GM18858 (cell line): ENCODE measurements at regions not wholly inside any gene's neighbourhood (a gene's known extent, or its start where the extent isn't known, plus 50 kb on each side); places are given as distances from the start of the nearest gene placed in this dataset.

Source experiments
- ATAC-seq: cut with Tn5 transposase; IDR thresholded peaks from one replicate; pipeline ENCODE4 v1.9.1; 2021; ENCODE audit not compliant: unreplicated experiment

- no peak for ATAC-seq
These were observed 51.6 kb upstream of the CCNG1 start for GRCh38 chr5:163385824-163386223.

DNA sequence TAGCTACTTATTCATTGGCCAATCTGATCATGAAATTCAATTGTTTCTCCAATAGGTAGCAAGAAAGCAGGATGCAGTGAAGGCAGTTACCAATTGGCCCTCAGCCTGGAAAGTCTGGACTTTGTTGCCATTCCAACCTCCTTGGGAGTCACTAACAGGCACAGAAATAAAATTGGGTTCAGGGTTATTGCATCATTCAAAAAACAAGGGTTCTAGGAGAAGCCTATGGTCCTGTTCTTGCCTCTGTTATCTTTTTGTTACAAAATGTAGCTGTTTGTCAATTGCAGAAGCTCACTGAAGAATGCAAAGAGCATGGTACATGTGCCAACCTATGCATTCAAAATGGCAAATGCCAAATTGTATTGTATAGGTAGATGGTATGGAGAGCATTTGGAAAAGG is 51.0 kb upstream of the CCNG1 start:
- ATAC-seq: no peak

DNA sequence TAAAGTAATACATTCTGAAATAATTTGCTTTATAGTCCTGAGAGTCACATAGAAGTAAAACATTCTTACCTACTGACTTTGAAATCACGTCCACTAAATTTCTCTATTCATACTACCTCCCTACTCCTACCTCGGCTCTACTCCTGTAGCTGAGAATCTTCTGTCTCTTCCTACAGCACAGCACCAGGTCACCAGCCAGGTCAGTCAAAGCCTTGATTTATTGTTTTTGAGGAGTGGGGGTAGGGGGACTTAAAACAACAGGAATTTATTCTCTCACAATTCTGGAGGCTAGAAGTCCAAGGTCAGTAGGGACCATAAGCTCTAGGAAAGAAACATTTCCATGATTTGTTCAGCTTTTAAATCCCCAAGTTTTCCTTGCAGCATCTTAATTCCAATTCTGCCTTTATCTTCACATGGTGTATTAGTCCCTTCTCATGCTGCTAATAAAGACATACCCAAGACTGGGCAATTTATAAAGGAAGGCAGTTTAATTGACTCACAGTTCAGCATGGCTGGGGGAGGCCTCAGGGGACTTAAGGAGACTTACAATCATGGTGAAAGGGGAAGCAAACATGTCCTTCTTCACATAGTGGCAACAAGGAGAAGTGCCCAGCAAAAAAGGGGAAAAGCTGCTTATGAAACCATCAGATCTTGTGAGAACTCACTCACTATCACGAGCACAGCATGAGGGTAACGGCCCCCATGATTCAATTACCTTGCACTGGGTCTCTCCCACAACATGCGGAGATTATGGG is 49.6 kb upstream of the CCNG1 start:
- ATAC-seq: no peak
